ENCODE measurements at regions not wholly inside any gene's neighbourhood (a gene's known extent, or its start where the extent isn't known, plus 50 kb on each side); places are given as distances from the start of the nearest gene placed in this dataset.

DNA sequence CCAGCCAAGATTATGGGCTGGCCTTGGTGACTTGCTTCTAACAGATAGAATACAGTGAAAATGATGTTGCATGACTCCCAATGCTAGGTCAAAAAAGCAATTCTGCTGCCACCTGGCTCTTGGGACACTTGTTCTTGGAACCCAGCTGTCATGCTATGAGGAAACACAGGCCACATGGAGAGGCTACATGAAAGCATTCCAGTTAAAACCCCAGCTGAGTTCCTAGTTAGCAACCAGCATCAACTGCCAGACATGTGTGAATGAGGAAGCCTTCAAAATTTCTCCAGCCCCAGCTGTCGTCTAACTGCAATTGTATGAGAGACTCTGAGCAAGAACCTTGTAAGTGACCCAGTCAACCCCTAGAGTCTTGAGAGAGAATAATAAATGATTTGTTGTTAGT, 105.2 kb upstream of the FGF16 start:
- Histone ChIP-seq H4K20me1 (ENCODE audit: insufficient read depth) (no peaks in the 10 kb centered on the region), H3K36me3 (ENCODE audit: insufficient read depth, low read length) (no peaks in the 10 kb centered on the region), H3K9me3 (ENCODE audit: low read length) (no peaks in the 10 kb centered on the region), H2AFZ (ENCODE audit: low read depth, low read length) (no peak overlapping the region), H3K4me3 (ENCODE audit: low read length) (no peak overlapping the region), H3K4me2 (ENCODE audit: low read length) (no peak overlapping the region), H3F3A (ENCODE audit: insufficient read depth, low read length, poor library complexity, severe bottlenecking) (no peaks in the 10 kb centered on the region), H3K9ac (ENCODE audit: low read length) (no peak overlapping the region), H3K27me3 (ENCODE audit: insufficient read depth, low read depth, low read length) (no peaks in the 10 kb centered on the region), H3K27ac (ENCODE audit: low read length) (no peak overlapping the region), H3K79me2 (replicated peaks; ENCODE audit: insufficient read depth, low read length) (no peaks in the 10 kb centered on the region), H3K9me2 (ENCODE audit: insufficient read depth, low read length) (no peaks in the 10 kb centered on the region)
- no peak for TF ChIP-seq EP300 (conservative IDR thresholded peaks at IDR 0.05; ENCODE audit: poor library complexity, severe bottlenecking)
- TF ChIP-seq REST (IDR thresholded peaks at IDR 0.05; ENCODE audit: borderline replicate concordance) = no peak
- TF ChIP-seq EZH2 (IDR thresholded peaks at IDR 0.05; ENCODE audit: borderline replicate concordance, insufficient read depth, low read length, poor library complexity, severe bottlenecking) = no peak
- no peak for TF ChIP-seq MXI1 (conservative IDR thresholded peaks at IDR 0.05; ENCODE audit: poor library complexity, severe bottlenecking)
- TF ChIP-seq RAD21 (conservative IDR thresholded peaks at IDR 0.05) = no peak
- TF ChIP-seq, protein P1, sequence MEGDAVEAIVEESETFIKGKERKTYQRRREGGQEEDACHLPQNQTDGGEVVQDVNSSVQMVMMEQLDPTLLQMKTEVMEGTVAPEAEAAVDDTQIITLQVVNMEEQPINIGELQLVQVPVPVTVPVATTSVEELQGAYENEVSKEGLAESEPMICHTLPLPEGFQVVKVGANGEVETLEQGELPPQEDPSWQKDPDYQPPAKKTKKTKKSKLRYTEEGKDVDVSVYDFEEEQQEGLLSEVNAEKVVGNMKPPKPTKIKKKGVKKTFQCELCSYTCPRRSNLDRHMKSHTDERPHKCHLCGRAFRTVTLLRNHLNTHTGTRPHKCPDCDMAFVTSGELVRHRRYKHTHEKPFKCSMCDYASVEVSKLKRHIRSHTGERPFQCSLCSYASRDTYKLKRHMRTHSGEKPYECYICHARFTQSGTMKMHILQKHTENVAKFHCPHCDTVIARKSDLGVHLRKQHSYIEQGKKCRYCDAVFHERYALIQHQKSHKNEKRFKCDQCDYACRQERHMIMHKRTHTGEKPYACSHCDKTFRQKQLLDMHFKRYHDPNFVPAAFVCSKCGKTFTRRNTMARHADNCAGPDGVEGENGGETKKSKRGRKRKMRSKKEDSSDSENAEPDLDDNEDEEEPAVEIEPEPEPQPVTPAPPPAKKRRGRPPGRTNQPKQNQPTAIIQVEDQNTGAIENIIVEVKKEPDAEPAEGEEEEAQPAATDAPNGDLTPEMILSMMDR (IDR thresholded peaks at IDR 0.05; ENCODE audit: poor library complexity, severe bottlenecking) = no peak
- TF ChIP-seq TAF1 (IDR thresholded peaks at IDR 0.05; ENCODE audit: low read depth) = no peak
- no peak for TF ChIP-seq SMC3 (conservative IDR thresholded peaks at IDR 0.05; ENCODE audit: poor library complexity)
- no peak for TF ChIP-seq POLR2AphosphoS5 (IDR thresholded peaks at IDR 0.05)

GRCh38 chrX:77346859-77347258, 100.3 kb upstream of the FGF16 start:
- Histone ChIP-seq H3F3A (ENCODE audit: insufficient read depth, low read length, poor library complexity, severe bottlenecking) (no peaks in the 10 kb centered on the region), H3K4me2 (ENCODE audit: low read length) (no peak overlapping the region), H3K9ac (ENCODE audit: low read length) (no peak overlapping the region), H3K9me2 (ENCODE audit: insufficient read depth, low read length) (no peaks in the 10 kb centered on the region), H3K27me3 (ENCODE audit: insufficient read depth, low read depth, low read length) (no peaks in the 10 kb centered on the region), H3K36me3 (ENCODE audit: insufficient read depth, low read length) (no peaks in the 10 kb centered on the region), H3K79me2 (replicated peaks; ENCODE audit: insufficient read depth, low read length) (no peaks in the 10 kb centered on the region), H3K27ac (ENCODE audit: low read length) (no peak overlapping the region), H3K4me3 (ENCODE audit: low read length) (no peak overlapping the region), H3K9me3 (ENCODE audit: low read length) (no peaks in the 10 kb centered on the region), H4K20me1 (ENCODE audit: insufficient read depth) (no peaks in the 10 kb centered on the region), H2AFZ (ENCODE audit: low read depth, low read length) (no peak overlapping the region)
- no peak for TF ChIP-seq MXI1 (conservative IDR thresholded peaks at IDR 0.05; ENCODE audit: poor library complexity, severe bottlenecking)

DNA sequence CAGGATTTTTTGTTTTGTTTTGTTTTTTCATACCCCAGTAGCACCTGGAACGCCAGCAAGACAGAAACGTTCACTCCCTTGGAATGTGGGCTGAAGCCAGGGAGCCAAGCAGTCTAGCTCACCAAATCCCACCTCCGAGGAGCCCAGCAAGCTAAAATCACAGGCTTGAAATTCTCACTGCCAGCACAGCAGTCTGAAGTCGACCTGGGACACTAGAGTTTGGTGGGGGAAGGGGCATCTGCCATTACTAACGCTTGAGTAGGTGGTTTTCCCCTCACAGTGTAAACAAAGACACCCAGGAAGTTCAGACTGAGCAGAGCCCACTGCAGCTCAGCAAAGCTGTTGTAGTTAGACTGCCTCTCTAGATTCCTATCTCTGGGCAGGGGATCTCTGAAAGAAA, 99.6 kb upstream of the FGF16 start:
- no peak overlapping the region for H3K9ac ChIP-seq (ENCODE audit: low read length)
- H4K20me1 ChIP-seq (ENCODE audit: insufficient read depth) = no peaks in the 10 kb centered on the region
- H3K36me3 ChIP-seq (ENCODE audit: insufficient read depth, low read length) = no peaks in the 10 kb centered on the region
- H3K4me3 ChIP-seq (ENCODE audit: low read length) = no peak overlapping the region
- no peaks in the 10 kb centered on the region for H3K27me3 ChIP-seq (ENCODE audit: insufficient read depth, low read depth, low read length)
- TF ChIP-seq MXI1 (conservative IDR thresholded peaks at IDR 0.05; ENCODE audit: poor library complexity, severe bottlenecking) = no peak
- no peak for TF ChIP-seq EZH2 (IDR thresholded peaks at IDR 0.05; ENCODE audit: borderline replicate concordance, insufficient read depth, low read length, poor library complexity, severe bottlenecking)
- TF ChIP-seq RAD21 (conservative IDR thresholded peaks at IDR 0.05) = no peak
- no peak for TF ChIP-seq TAF1 (IDR thresholded peaks at IDR 0.05; ENCODE audit: low read depth)
- no peak for TF ChIP-seq SMC3 (conservative IDR thresholded peaks at IDR 0.05; ENCODE audit: poor library complexity)
- TF ChIP-seq, protein P1 (IDR thresholded peaks at IDR 0.05; ENCODE audit: poor library complexity, severe bottlenecking) = no peak
- no peak for TF ChIP-seq EP300 (conservative IDR thresholded peaks at IDR 0.05; ENCODE audit: poor library complexity, severe bottlenecking)
- TF ChIP-seq REST (IDR thresholded peaks at IDR 0.05; ENCODE audit: borderline replicate concordance) = no peak
- TF ChIP-seq POLR2AphosphoS5 (IDR thresholded peaks at IDR 0.05) = no peak
- H3K9me3 ChIP-seq (ENCODE audit: low read length) = no peaks in the 10 kb centered on the region
- no peaks in the 10 kb centered on the region for H3K79me2 ChIP-seq (replicated peaks; ENCODE audit: insufficient read depth, low read length)
- no peaks in the 10 kb centered on the region for H3F3A ChIP-seq (ENCODE audit: insufficient read depth, low read length, poor library complexity, severe bottlenecking)
- no peak overlapping the region for H3K27ac ChIP-seq (ENCODE audit: low read length)
- H2AFZ ChIP-seq (ENCODE audit: low read depth, low read length) = no peak overlapping the region
- H3K4me2 ChIP-seq (ENCODE audit: low read length) = no peak overlapping the region
- no peaks in the 10 kb centered on the region for H3K9me2 ChIP-seq (ENCODE audit: insufficient read depth, low read length)

All from neural cell (in vitro differentiated cells).